Spleen (tissue), 11 donors: ENCODE measurements at regions not wholly inside any gene's neighbourhood (a gene's known extent, or its start where the extent isn't known, plus 50 kb on each side); places are given as distances from the start of the nearest gene placed in this dataset.

ENCODE experiments used
- DNase-seq: peaks from one replicate; pipeline ENCODE4 v3.0.0-alpha.2; 2020
- H3K27ac ChIP-seq, 8 donors: fragments of 200-600 bp; sonication (generic) in 7 of 8; 1 replicate in 4 of 8; 2 replicates in 4 of 8; pipeline versions ENCODE4 v1.5.0 to v1.8.0; 2016 to 2021; ENCODE audit warnings: inconsistent platforms in 4 of 8, mild to moderate bottlenecking in 4 of 8, moderate library complexity in 1 of 8
- H3K27me3 ChIP-seq, 7 donors: fragments of 200-600 bp; sonication (generic) in 6 of 7; replicated peaks in 1 of 7; 1 replicate in 4 of 7; 2 replicates in 3 of 7; pipeline versions ENCODE4 v1.5.0 to v1.8.0; 2016 to 2021; ENCODE audit warnings: inconsistent platforms in 3 of 7, mild to moderate bottlenecking in 1 of 7
- H3K36me3 ChIP-seq, 6 donors: fragments of 200-600 bp; sonication (generic) in 5 of 6; 1 replicate in 4 of 6; 2 replicates in 2 of 6; pipeline versions ENCODE4 v1.5.0 to v1.8.0; 2016 to 2021; ENCODE audit warnings: inconsistent platforms in 2 of 6
- H3K4me1 ChIP-seq, 6 donors: fragments of 200-600 bp; sonication (generic) in 5 of 6; 1 replicate in 3 of 6; 2 replicates in 3 of 6; pipeline versions ENCODE4 v1.5.0 to v1.8.0; 2016 to 2021; ENCODE audit warnings: inconsistent platforms in 3 of 6
- H3K4me3 ChIP-seq, 8 donors: fragments of 200-600 bp; sonication (generic) in 7 of 8; 1 replicate in 4 of 8; 2 replicates in 4 of 8; pipeline versions ENCODE4 v1.5.0 to v1.8.0; 2016 to 2021; ENCODE audit warnings: inconsistent platforms in 4 of 8, mild to moderate bottlenecking in 4 of 8, moderate library complexity in 2 of 8
- H3K9me3 ChIP-seq, 8 donors: fragments of 200-600 bp; sonication (generic) in 7 of 8; 1 replicate in 4 of 8; 2 replicates in 4 of 8; pipeline versions ENCODE4 v1.5.0 to v1.8.0; 2016 to 2021; ENCODE audit warnings: inconsistent platforms in 4 of 8
- POLR2A ChIP-seq, 3 donors: fragments of 450-650 bp; IDR thresholded peaks; one replicate each; pipeline ENCODE4 v1.5.1; 2017; ENCODE audit warnings: antibody characterized with exemption in 3 of 3, mild to moderate bottlenecking in 1 of 3
- POLR2AphosphoS5 ChIP-seq, 3 donors: sonication (generic); formaldehyde crosslinking; IDR thresholded peaks; one replicate each; pipeline ENCODE4 v1.5.1; 2017; ENCODE audit warnings: antibody characterized with exemption in 3 of 3
- WGBS, 5 donors: extraction: QIAGEN DNeasy Blood & Tissue Kit in 3 of 5; methylation state at CpG; one replicate each; pipeline versions ENCODE4 v1.1.5 to v1.1.7; 2013 to 2018; 5-methylcytosine and 5-hydroxymethylcytosine counted together
- intact Hi-C: fragments of 100-400 bp; cut with DNase I; formaldehyde crosslinking; loops from one replicate; pipeline ENCODE4 v1.15.0; 2023; ENCODE audit warnings: low total_unique reads
- TF ChIP-seq, protein P1 (sequence below), 11 experiments: fragments of 200-600 bp in 7 of 11; fragments of 450-650 bp in 4 of 11; sonication (generic) in 4 of 11; IDR thresholded peaks in 8 of 11; conservative IDR thresholded peaks in 3 of 11; 1 replicate in 7 of 11; 2 replicates in 4 of 11; pipeline versions ENCODE4 v1.4.0 to v1.8.0; 2016 to 2021; ENCODE audit warnings: antibody characterized with exemption in 11 of 11, inconsistent platforms in 4 of 11, mild to moderate bottlenecking in 1 of 11
- donor health status: healthy with polysubstance abuse.
- donor health status: DM: no; HTN: no; CAD: no; lungs with moderate emphysema.
- donor health status: DM: no; HTN: no; CAD: no.
- donor health status: Bipolar disorder and iron deficiency.
- donor health status: healthy.
- donor health status: DM: no; HTN: no; CAD: no.
- donor health status: DM: yes; HTN: yes; CAD: no.

DNA sequence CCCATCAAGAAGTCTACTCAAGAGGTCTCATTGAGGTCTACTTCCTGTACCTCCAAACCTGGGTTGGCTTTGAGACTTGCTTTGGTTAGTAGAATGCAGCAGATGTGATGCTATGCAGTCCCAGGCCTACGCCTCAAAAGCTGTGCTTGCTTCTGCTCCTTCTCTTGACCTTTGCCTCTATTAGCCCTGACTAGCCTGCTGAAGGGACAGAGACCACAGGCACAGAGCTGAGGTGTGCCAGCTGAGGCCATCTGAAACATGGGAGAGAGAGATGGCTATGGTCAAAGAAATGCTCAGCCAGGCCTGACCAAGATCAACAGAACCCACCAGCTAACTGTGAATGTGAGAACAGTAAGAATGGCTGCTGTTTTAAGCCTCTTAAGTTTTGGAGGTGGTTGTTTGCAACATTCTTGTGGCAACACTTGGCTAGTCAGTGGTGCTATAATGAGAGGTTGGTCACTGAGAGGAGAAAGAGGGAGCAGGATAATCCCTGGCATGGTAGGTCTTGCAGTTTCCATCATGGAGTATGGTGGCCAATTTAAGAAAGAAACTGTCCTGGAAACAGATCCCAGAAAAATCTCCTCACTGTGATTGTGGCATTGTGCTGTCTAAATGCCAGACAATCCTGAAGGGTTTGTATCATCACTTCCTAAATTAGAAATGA, 176.1 kb upstream of the PHYHIPL start:
- no peaks in the 10 kb centered on the region for H3K4me1 ChIP-seq
- no peaks in the 10 kb centered on the region for H3K27me3 ChIP-seq
- H3K4me3 ChIP-seq, result no peak overlapping the region
- DNase-seq, result no peak
- TF ChIP-seq, protein P1, sequence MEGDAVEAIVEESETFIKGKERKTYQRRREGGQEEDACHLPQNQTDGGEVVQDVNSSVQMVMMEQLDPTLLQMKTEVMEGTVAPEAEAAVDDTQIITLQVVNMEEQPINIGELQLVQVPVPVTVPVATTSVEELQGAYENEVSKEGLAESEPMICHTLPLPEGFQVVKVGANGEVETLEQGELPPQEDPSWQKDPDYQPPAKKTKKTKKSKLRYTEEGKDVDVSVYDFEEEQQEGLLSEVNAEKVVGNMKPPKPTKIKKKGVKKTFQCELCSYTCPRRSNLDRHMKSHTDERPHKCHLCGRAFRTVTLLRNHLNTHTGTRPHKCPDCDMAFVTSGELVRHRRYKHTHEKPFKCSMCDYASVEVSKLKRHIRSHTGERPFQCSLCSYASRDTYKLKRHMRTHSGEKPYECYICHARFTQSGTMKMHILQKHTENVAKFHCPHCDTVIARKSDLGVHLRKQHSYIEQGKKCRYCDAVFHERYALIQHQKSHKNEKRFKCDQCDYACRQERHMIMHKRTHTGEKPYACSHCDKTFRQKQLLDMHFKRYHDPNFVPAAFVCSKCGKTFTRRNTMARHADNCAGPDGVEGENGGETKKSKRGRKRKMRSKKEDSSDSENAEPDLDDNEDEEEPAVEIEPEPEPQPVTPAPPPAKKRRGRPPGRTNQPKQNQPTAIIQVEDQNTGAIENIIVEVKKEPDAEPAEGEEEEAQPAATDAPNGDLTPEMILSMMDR (IDR thresholded peaks at IDR 0.05 in 8 of 11, conservative IDR thresholded peaks at IDR 0.05 in 3 of 11), result no peak
- TF ChIP-seq POLR2AphosphoS5 (IDR thresholded peaks at IDR 0.05), result no peak
- TF ChIP-seq POLR2A (IDR thresholded peaks at IDR 0.05), result no peak
- no peaks in the 10 kb centered on the region for H3K36me3 ChIP-seq
- H3K9me3 ChIP-seq, result no peaks in the 10 kb centered on the region
- intact Hi-C loops, result no loop called here
- H3K27ac ChIP-seq, result no peak overlapping the region
- 83 to 93% (median 89%) methylated on average over 1 of the region's 1 CpG for WGBS, 5 donors

DNA sequence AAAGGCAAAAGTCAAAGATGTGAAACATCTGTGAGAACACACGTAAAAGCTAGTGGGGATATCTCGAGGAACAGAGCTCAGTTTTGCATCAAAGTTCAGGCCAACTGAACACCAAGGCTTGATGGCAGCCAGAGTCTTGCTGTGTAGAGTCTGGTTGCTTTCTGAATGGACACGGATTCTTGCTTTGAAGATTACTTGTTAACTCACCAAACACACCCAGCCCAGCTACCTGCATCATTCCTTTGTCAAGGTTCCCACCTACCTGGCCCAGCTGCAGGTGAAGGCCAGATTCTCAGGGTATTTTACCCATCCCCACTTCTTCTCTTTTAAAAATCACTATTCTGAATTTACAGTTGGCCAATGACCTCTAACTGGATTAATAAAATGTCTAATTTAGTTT, 174.4 kb upstream of the PHYHIPL start:
- Histone ChIP-seq H3K27me3 (no peaks in the 10 kb centered on the region), H3K4me1 (no peaks in the 10 kb centered on the region), H3K36me3 (no peaks in the 10 kb centered on the region), H3K9me3 (no peaks in the 10 kb centered on the region), H3K4me3 (no peak overlapping the region), H3K27ac (no peak overlapping the region)
- intact Hi-C loops, result no loop called here
- no peak for DNase-seq
- no peak for TF ChIP-seq POLR2A (IDR thresholded peaks at IDR 0.05)
- no peak for TF ChIP-seq POLR2AphosphoS5 (IDR thresholded peaks at IDR 0.05)
- TF ChIP-seq, protein P1 (IDR thresholded peaks at IDR 0.05 in 8 of 11, conservative IDR thresholded peaks at IDR 0.05 in 3 of 11), result no peak
- WGBS, 5 donors, result 64 to 85% (median 81%) methylated on average over 3 of the region's 3 CpGs

DNA sequence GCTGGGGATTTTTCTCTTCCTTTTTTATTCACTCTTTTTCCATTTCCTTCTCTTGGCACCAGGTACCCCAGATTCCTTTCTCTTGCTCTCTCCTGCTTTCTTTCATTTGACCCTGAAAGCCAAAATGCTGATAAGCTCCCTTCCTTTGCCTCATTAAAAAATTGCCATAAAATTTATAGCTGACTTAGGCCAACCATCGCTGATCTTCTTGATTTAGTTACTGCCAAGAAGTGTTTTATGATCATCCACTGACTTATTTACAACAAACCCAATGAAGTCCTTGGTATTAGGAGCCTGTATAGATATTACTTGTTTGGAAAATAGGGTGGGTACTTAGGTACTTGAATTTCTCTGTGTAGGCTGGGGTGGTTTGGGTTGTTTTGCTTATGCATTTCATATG, 173.2 kb upstream of the PHYHIPL start:
- H3K27me3 ChIP-seq, result no peaks in the 10 kb centered on the region
- no peak for DNase-seq
- H3K4me3 ChIP-seq, result no peak overlapping the region
- intact Hi-C loops, result no loop called here
- H3K4me1 ChIP-seq, result no peaks in the 10 kb centered on the region
- WGBS, 5 donors, result 57 to 85% (median 68%) methylated on average over 1 of the region's 1 CpG
- no peaks in the 10 kb centered on the region for H3K36me3 ChIP-seq
- TF ChIP-seq POLR2AphosphoS5 (IDR thresholded peaks at IDR 0.05) (no peak), POLR2A (IDR thresholded peaks at IDR 0.05) (no peak)
- TF ChIP-seq, protein P1 (IDR thresholded peaks at IDR 0.05 in 8 of 11, conservative IDR thresholded peaks at IDR 0.05 in 3 of 11), result no peak
- no peaks in the 10 kb centered on the region for H3K9me3 ChIP-seq
- no peak overlapping the region for H3K27ac ChIP-seq

DNA sequence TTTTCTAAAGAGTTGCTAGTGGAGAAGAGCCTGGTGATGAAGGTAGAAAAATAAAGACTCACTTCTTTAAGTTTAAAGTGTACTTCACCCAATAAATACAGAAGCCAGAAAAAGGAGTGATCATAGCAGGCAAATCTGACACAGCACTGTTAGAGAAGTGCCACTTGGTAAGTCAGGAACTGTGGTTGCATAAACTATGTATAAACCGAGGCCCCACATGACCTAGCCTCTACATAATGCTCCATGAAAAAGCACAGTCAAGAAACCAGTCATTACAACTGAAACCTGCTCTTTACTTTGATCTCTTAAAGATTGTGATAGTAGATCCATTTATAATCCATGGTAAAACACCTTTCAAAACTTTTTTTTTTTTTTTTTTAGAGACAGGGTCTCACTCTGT, 172.1 kb upstream of the PHYHIPL start:
- Histone ChIP-seq H3K36me3 (no peaks in the 10 kb centered on the region), H3K9me3 (no peaks in the 10 kb centered on the region), H3K27ac (no peak overlapping the region), H3K27me3 (no peaks in the 10 kb centered on the region), H3K4me1 (no peaks in the 10 kb centered on the region), H3K4me3 (no peak overlapping the region)
- DNase-seq, result no peak
- intact Hi-C loops, result no loop called here
- WGBS, 5 donors, result 79 to 94% (median 83%) methylated on average over 1 of the region's 1 CpG
- TF ChIP-seq POLR2AphosphoS5 (IDR thresholded peaks at IDR 0.05) (no peak), POLR2A (IDR thresholded peaks at IDR 0.05) (no peak)
- TF ChIP-seq, protein P1 (IDR thresholded peaks at IDR 0.05 in 8 of 11, conservative IDR thresholded peaks at IDR 0.05 in 3 of 11), result no peak
